ENCODE measurements at regions not wholly inside any gene's neighbourhood (a gene's known extent, or its start where the extent isn't known, plus 50 kb on each side); places are given as distances from the start of the nearest gene placed in this dataset.

DNA sequence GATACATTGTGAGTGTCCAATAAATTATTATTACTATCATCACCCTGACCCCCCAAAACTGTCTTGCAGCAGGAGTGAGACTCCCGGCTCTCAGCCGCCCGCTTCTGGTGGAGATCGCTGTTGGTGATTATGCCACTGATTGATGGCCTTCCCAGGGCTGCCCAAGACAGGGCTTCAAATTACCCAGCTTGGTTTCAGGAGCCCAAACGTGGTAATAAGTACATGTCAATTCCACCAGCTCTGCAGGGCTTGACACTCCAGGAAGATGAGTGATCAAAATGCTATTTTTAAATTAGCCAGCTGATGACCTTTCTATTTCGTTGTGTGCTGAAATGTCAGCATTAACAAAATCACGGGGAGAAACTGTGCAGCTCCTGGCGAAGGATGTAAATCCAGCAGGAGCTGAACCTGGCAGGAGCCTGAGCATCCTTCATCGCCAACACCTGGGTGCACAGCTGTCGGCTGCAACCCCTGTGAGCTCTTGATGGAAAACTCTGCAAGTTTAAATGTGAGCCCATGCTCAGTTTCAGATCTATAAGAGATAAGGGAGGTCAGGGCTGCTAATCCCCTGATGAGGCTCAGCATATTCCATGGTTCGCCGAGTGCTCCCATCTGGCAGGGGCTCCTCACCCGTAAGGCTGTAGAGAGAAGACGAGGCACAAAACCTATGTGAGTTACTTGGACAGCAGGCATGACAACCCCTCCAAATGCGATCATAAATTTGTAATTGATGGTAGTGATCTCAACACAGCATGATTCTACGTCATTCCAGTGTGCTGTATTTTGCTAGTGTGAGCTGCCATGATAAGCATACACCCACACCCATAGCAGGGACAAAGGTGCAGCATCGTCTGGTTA lies 446.3 kb downstream of the TCERG1L start:
- TF ChIP-seq, protein P1, sequence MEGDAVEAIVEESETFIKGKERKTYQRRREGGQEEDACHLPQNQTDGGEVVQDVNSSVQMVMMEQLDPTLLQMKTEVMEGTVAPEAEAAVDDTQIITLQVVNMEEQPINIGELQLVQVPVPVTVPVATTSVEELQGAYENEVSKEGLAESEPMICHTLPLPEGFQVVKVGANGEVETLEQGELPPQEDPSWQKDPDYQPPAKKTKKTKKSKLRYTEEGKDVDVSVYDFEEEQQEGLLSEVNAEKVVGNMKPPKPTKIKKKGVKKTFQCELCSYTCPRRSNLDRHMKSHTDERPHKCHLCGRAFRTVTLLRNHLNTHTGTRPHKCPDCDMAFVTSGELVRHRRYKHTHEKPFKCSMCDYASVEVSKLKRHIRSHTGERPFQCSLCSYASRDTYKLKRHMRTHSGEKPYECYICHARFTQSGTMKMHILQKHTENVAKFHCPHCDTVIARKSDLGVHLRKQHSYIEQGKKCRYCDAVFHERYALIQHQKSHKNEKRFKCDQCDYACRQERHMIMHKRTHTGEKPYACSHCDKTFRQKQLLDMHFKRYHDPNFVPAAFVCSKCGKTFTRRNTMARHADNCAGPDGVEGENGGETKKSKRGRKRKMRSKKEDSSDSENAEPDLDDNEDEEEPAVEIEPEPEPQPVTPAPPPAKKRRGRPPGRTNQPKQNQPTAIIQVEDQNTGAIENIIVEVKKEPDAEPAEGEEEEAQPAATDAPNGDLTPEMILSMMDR (conservative IDR thresholded peaks at IDR 0.05; ENCODE audit: low read length): no peak
- TF ChIP-seq EZH2phosphoT487 (IDR thresholded peaks at IDR 0.05; ENCODE audit: borderline replicate concordance): no peak
